Liver (tissue), 8 donors: ENCODE measurements at regions not wholly inside any gene's neighbourhood (a gene's known extent, or its start where the extent isn't known, plus 50 kb on each side); places are given as distances from the start of the nearest gene placed in this dataset.

Experiments
- DNase-seq: peaks from one replicate; pipeline ENCODE4 v3.0.0-alpha.2; 2017; ENCODE audit warnings: low spot score
- H3K27ac ChIP-seq, 2 donors: one replicate each; pipeline ENCODE4 v1.7.0; 2013; ENCODE audit warnings: inconsistent platforms in 2 of 2, low read length in 2 of 2, control low read depth in 1 of 2, low read depth in 1 of 2, mild to moderate bottlenecking in 1 of 2
- H3K27me3 ChIP-seq, 4 donors: one replicate each; pipeline versions ENCODE4 v1.6.1 to v1.7.0; 2013; ENCODE audit warnings: low read length in 3 of 4, inconsistent platforms in 1 of 4, mild to moderate bottlenecking in 1 of 4, moderate library complexity in 1 of 4; ENCODE audit not compliant: control insufficient read depth in 4 of 4, insufficient read depth in 4 of 4
- H3K36me3 ChIP-seq, 4 donors: one replicate each; pipeline versions ENCODE4 v1.6.1 to v1.7.0; 2013; ENCODE audit warnings: low read length in 3 of 4, mild to moderate bottlenecking in 3 of 4, low read depth in 1 of 4, moderate library complexity in 1 of 4; ENCODE audit not compliant: control insufficient read depth in 4 of 4, insufficient read depth in 3 of 4
- H3K4me1 ChIP-seq, 4 donors: one replicate each; pipeline versions ENCODE4 v1.6.1 to v1.7.0; 2013; ENCODE audit warnings: low read length in 3 of 4, mild to moderate bottlenecking in 3 of 4, moderate library complexity in 1 of 4; ENCODE audit not compliant: control insufficient read depth in 4 of 4, insufficient read depth in 4 of 4
- H3K4me3 ChIP-seq, 3 donors: one replicate each; pipeline versions ENCODE4 v1.6.1 to v1.7.0; 2013; ENCODE audit warnings: low read length in 3 of 3, control low read depth in 1 of 3, low read depth in 1 of 3, mild to moderate bottlenecking in 1 of 3
- H3K9ac ChIP-seq, 2 donors: one replicate each; pipeline ENCODE4 v1.7.0; 2013; ENCODE audit warnings: low read length in 2 of 2, mild to moderate bottlenecking in 2 of 2, moderate library complexity in 2 of 2, control low read depth in 1 of 2, low read depth in 1 of 2
- H3K9me3 ChIP-seq, 4 donors: one replicate each; pipeline versions ENCODE4 v1.6.1 to v1.7.0; 2013; ENCODE audit warnings: low read length in 3 of 4; ENCODE audit not compliant: control insufficient read depth in 4 of 4
- CTCF ChIP-seq: fragments of 150-350 bp; IDR thresholded peaks from 2 replicates; pipeline ENCODE4 v1.5.1; 2017; ENCODE audit warnings: improper control_type of control experiment, low read depth, low read length; ENCODE audit not compliant: missing input control
- EGR1 ChIP-seq, 2 donors: IDR thresholded peaks; 2 replicates each; pipeline ENCODE4 v1.6.1; 2016 to 2018; ENCODE audit warnings: antibody characterized with exemption in 2 of 2, low read depth in 2 of 2
- FOXA1 ChIP-seq: IDR thresholded peaks from 2 replicates; pipeline ENCODE4 v1.6.1; 2016; ENCODE audit warnings: antibody characterized with exemption
- FOXA2 ChIP-seq: IDR thresholded peaks from 2 replicates; pipeline ENCODE4 v1.6.1; 2016; ENCODE audit warnings: antibody characterized with exemption
- GABPA ChIP-seq, 2 donors: IDR thresholded peaks in 1 of 2; conservative IDR thresholded peaks in 1 of 2; 2 replicates each; pipeline ENCODE4 v1.6.1; 2016; ENCODE audit warnings: antibody characterized with exemption in 2 of 2, mild to moderate bottlenecking in 1 of 2, moderate library complexity in 1 of 2
- HNF4A ChIP-seq, 2 donors: conservative IDR thresholded peaks; 2 replicates each; pipeline ENCODE4 v1.6.1; 2016; ENCODE audit warnings: antibody characterized with exemption in 2 of 2, mild to moderate bottlenecking in 2 of 2
- HNF4G ChIP-seq: IDR thresholded peaks from 2 replicates; pipeline ENCODE4 v1.6.1; 2016; ENCODE audit warnings: antibody characterized with exemption
- JUND ChIP-seq, 2 donors: IDR thresholded peaks; 2 replicates each; pipeline ENCODE4 v1.6.1; 2016; ENCODE audit warnings: antibody characterized with exemption in 2 of 2
- MAX ChIP-seq: IDR thresholded peaks from 2 replicates; pipeline ENCODE4 v1.6.1; 2016; ENCODE audit warnings: antibody characterized with exemption
- NR2F2 ChIP-seq: IDR thresholded peaks from 2 replicates; pipeline ENCODE4 v1.6.1; 2016; ENCODE audit warnings: antibody characterized with exemption
- RAD21 ChIP-seq, 2 donors: IDR thresholded peaks; 2 replicates each; pipeline ENCODE4 v1.6.1; 2016; ENCODE audit warnings: antibody characterized with exemption in 2 of 2, mild to moderate bottlenecking in 2 of 2
- REST ChIP-seq: IDR thresholded peaks from 2 replicates; pipeline ENCODE4 v1.6.1; 2016; ENCODE audit warnings: antibody characterized with exemption, mild to moderate bottlenecking
- RXRA ChIP-seq, 2 donors: IDR thresholded peaks; 2 replicates each; pipeline ENCODE4 v1.6.1; 2017 to 2018; ENCODE audit warnings: antibody characterized with exemption in 2 of 2, mild to moderate bottlenecking in 1 of 2
- SP1 ChIP-seq: IDR thresholded peaks from 2 replicates; pipeline ENCODE4 v1.6.1; 2018; ENCODE audit warnings: antibody characterized with exemption, mild to moderate bottlenecking
- TAF1 ChIP-seq: conservative IDR thresholded peaks from 2 replicates; pipeline ENCODE4 v1.6.1; 2016; ENCODE audit warnings: antibody characterized with exemption, mild to moderate bottlenecking
- YY1 ChIP-seq: IDR thresholded peaks from 2 replicates; pipeline ENCODE4 v1.6.1; 2016; ENCODE audit warnings: antibody characterized with exemption, mild to moderate bottlenecking
- ZBTB33 ChIP-seq: IDR thresholded peaks from 2 replicates; pipeline ENCODE4 v1.6.1; 2016; ENCODE audit warnings: antibody characterized with exemption
- WGBS: extraction: QIAGEN DNeasy Blood & Tissue Kit; methylation state at CpG from one replicate; pipeline ENCODE4 v1.1.7; 2013; 5-methylcytosine and 5-hydroxymethylcytosine counted together
- donor health status: healthy.
- donor health status: healthy.
- donor health status: healthy.
- donor health status: healthy.
- donor health status: healthy.

GRCh38 chr5:145678255-145678654 lies 156.9 kb downstream of the PRELID2 start:
- no peak overlapping the region for H3K27ac ChIP-seq
- H3K4me3 ChIP-seq = no peak overlapping the region
- WGBS = 82% methylated on average over 2 of the region's 2 CpGs
- H3K27me3 ChIP-seq = no peaks in the 10 kb centered on the region
- H3K9me3 ChIP-seq = no peaks in the 10 kb centered on the region
- H3K36me3 ChIP-seq = no peaks in the 10 kb centered on the region
- no peak for DNase-seq
- no peak overlapping the region for H3K9ac ChIP-seq
- H3K4me1 ChIP-seq = peaks cover 0 to 7% (median 7%) of the 10 kb centered on the region in 4 donors
- TF ChIP-seq GABPA (IDR thresholded peaks at IDR 0.05 in 1 of 2, conservative IDR thresholded peaks at IDR 0.05 in 1 of 2) (no peak), RXRA (IDR thresholded peaks at IDR 0.05) (no peak), MAX (no peak), FOXA1 (no peak), NR2F2 (no peak), TAF1 (no peak), HNF4G (no peak), RAD21 (IDR thresholded peaks at IDR 0.05) (no peak), SP1 (no peak), JUND (IDR thresholded peaks at IDR 0.05) (no peak), EGR1 (IDR thresholded peaks at IDR 0.05; ENCODE audit: low read depth in 2 of 2) (no peak), REST (no peak), HNF4A (conservative IDR thresholded peaks at IDR 0.05) (no peak), CTCF (no peak)

GRCh38 chr5:145673786-145674185 lies 161.4 kb downstream of the PRELID2 start:
- H3K9me3 ChIP-seq = no peaks in the 10 kb centered on the region
- H3K36me3 ChIP-seq = no peaks in the 10 kb centered on the region
- TF ChIP-seq CTCF = no peak
- TF ChIP-seq REST = no peak
- no peak for TF ChIP-seq HNF4A (conservative IDR thresholded peaks at IDR 0.05)
- no peak for TF ChIP-seq GABPA (IDR thresholded peaks at IDR 0.05 in 1 of 2, conservative IDR thresholded peaks at IDR 0.05 in 1 of 2)
- no peak for TF ChIP-seq RXRA (IDR thresholded peaks at IDR 0.05)
- no peak for TF ChIP-seq RAD21 (IDR thresholded peaks at IDR 0.05)
- TF ChIP-seq NR2F2 = no peak
- TF ChIP-seq ZBTB33 = no peak
- no peak for TF ChIP-seq TAF1
- no peak for TF ChIP-seq HNF4G
- no peak for TF ChIP-seq YY1
- no peak for TF ChIP-seq MAX
- no peak for TF ChIP-seq JUND (IDR thresholded peaks at IDR 0.05)
- no peak for TF ChIP-seq FOXA2
- H3K4me1 ChIP-seq = no peaks in the 10 kb centered on the region
- H3K27ac ChIP-seq = no peak overlapping the region
- H3K4me3 ChIP-seq = no peak overlapping the region
- DNase-seq = no peak
- no peak overlapping the region for H3K9ac ChIP-seq
- no peaks in the 10 kb centered on the region for H3K27me3 ChIP-seq
